Liver (tissue), 8 donors: ENCODE measurements at regions not wholly inside any gene's neighbourhood (a gene's known extent, or its start where the extent isn't known, plus 50 kb on each side); places are given as distances from the start of the nearest gene placed in this dataset.

Experiments
- DNase-seq: peaks from one replicate; pipeline ENCODE4 v3.0.0-alpha.2; 2017; ENCODE audit warnings: low spot score
- H3K27ac ChIP-seq, 2 donors: one replicate each; pipeline ENCODE4 v1.7.0; 2013; ENCODE audit warnings: inconsistent platforms in 2 of 2, low read length in 2 of 2, control low read depth in 1 of 2, low read depth in 1 of 2, mild to moderate bottlenecking in 1 of 2
- H3K27me3 ChIP-seq, 4 donors: one replicate each; pipeline versions ENCODE4 v1.6.1 to v1.7.0; 2013; ENCODE audit warnings: low read length in 3 of 4, inconsistent platforms in 1 of 4, mild to moderate bottlenecking in 1 of 4, moderate library complexity in 1 of 4; ENCODE audit not compliant: control insufficient read depth in 4 of 4, insufficient read depth in 4 of 4
- H3K36me3 ChIP-seq, 4 donors: one replicate each; pipeline versions ENCODE4 v1.6.1 to v1.7.0; 2013; ENCODE audit warnings: low read length in 3 of 4, mild to moderate bottlenecking in 3 of 4, low read depth in 1 of 4, moderate library complexity in 1 of 4; ENCODE audit not compliant: control insufficient read depth in 4 of 4, insufficient read depth in 3 of 4
- H3K4me1 ChIP-seq, 4 donors: one replicate each; pipeline versions ENCODE4 v1.6.1 to v1.7.0; 2013; ENCODE audit warnings: low read length in 3 of 4, mild to moderate bottlenecking in 3 of 4, moderate library complexity in 1 of 4; ENCODE audit not compliant: control insufficient read depth in 4 of 4, insufficient read depth in 4 of 4
- H3K4me3 ChIP-seq, 3 donors: one replicate each; pipeline versions ENCODE4 v1.6.1 to v1.7.0; 2013; ENCODE audit warnings: low read length in 3 of 3, control low read depth in 1 of 3, low read depth in 1 of 3, mild to moderate bottlenecking in 1 of 3
- H3K9ac ChIP-seq, 2 donors: one replicate each; pipeline ENCODE4 v1.7.0; 2013; ENCODE audit warnings: low read length in 2 of 2, mild to moderate bottlenecking in 2 of 2, moderate library complexity in 2 of 2, control low read depth in 1 of 2, low read depth in 1 of 2
- H3K9me3 ChIP-seq, 4 donors: one replicate each; pipeline versions ENCODE4 v1.6.1 to v1.7.0; 2013; ENCODE audit warnings: low read length in 3 of 4; ENCODE audit not compliant: control insufficient read depth in 4 of 4
- ATF3 ChIP-seq: IDR thresholded peaks from 2 replicates; pipeline ENCODE4 v1.6.1; 2016; ENCODE audit warnings: antibody characterized with exemption
- CTCF ChIP-seq: fragments of 150-350 bp; IDR thresholded peaks from 2 replicates; pipeline ENCODE4 v1.5.1; 2017; ENCODE audit warnings: improper control_type of control experiment, low read depth, low read length; ENCODE audit not compliant: missing input control
- FOXA2 ChIP-seq: IDR thresholded peaks from 2 replicates; pipeline ENCODE4 v1.6.1; 2016; ENCODE audit warnings: antibody characterized with exemption
- GABPA ChIP-seq, 2 donors: IDR thresholded peaks in 1 of 2; conservative IDR thresholded peaks in 1 of 2; 2 replicates each; pipeline ENCODE4 v1.6.1; 2016; ENCODE audit warnings: antibody characterized with exemption in 2 of 2, mild to moderate bottlenecking in 1 of 2, moderate library complexity in 1 of 2
- HNF4A ChIP-seq, 2 donors: conservative IDR thresholded peaks; 2 replicates each; pipeline ENCODE4 v1.6.1; 2016; ENCODE audit warnings: antibody characterized with exemption in 2 of 2, mild to moderate bottlenecking in 2 of 2
- JUND ChIP-seq, 2 donors: IDR thresholded peaks; 2 replicates each; pipeline ENCODE4 v1.6.1; 2016; ENCODE audit warnings: antibody characterized with exemption in 2 of 2
- MAX ChIP-seq: IDR thresholded peaks from 2 replicates; pipeline ENCODE4 v1.6.1; 2016; ENCODE audit warnings: antibody characterized with exemption
- NR2F2 ChIP-seq: IDR thresholded peaks from 2 replicates; pipeline ENCODE4 v1.6.1; 2016; ENCODE audit warnings: antibody characterized with exemption
- RAD21 ChIP-seq, 2 donors: IDR thresholded peaks; 2 replicates each; pipeline ENCODE4 v1.6.1; 2016; ENCODE audit warnings: antibody characterized with exemption in 2 of 2, mild to moderate bottlenecking in 2 of 2
- REST ChIP-seq: IDR thresholded peaks from 2 replicates; pipeline ENCODE4 v1.6.1; 2016; ENCODE audit warnings: antibody characterized with exemption, mild to moderate bottlenecking
- SP1 ChIP-seq: IDR thresholded peaks from 2 replicates; pipeline ENCODE4 v1.6.1; 2018; ENCODE audit warnings: antibody characterized with exemption, mild to moderate bottlenecking
- TAF1 ChIP-seq: conservative IDR thresholded peaks from 2 replicates; pipeline ENCODE4 v1.6.1; 2016; ENCODE audit warnings: antibody characterized with exemption, mild to moderate bottlenecking
- WGBS: extraction: QIAGEN DNeasy Blood & Tissue Kit; methylation state at CpG from one replicate; pipeline ENCODE4 v1.1.7; 2013; 5-methylcytosine and 5-hydroxymethylcytosine counted together
- donor health status: healthy.
- donor health status: healthy.
- donor health status: healthy.
- donor health status: healthy.
- donor health status: healthy.

- DNase-seq, result no peak
- no peaks in the 10 kb centered on the region for H3K4me1 ChIP-seq
- no peak overlapping the region for H3K4me3 ChIP-seq
- no peak for TF ChIP-seq JUND (IDR thresholded peaks at IDR 0.05)
- no peak for TF ChIP-seq NR2F2
- TF ChIP-seq CTCF, result no peak
- no peak for TF ChIP-seq MAX
- no peak for TF ChIP-seq HNF4A (conservative IDR thresholded peaks at IDR 0.05)
- H3K27ac ChIP-seq, result no peak overlapping the region
- WGBS, result 63% methylated on average over 3 of the region's 3 CpGs
- no peaks in the 10 kb centered on the region for H3K36me3 ChIP-seq
- no peak overlapping the region for H3K9ac ChIP-seq
- no peaks in the 10 kb centered on the region for H3K27me3 ChIP-seq
- no peaks in the 10 kb centered on the region for H3K9me3 ChIP-seq
Observed at GRCh38 chr11:105524286-105524685, 85.6 kb upstream of the GRIA4 start.

- Histone ChIP-seq H3K27ac (no peak overlapping the region), H3K9me3 (no peaks in the 10 kb centered on the region), H3K36me3 (no peaks in the 10 kb centered on the region), H3K27me3 (no peaks in the 10 kb centered on the region), H3K9ac (no peak overlapping the region), H3K4me1 (no peaks in the 10 kb centered on the region), H3K4me3 (no peak overlapping the region)
- DNase-seq, result no peak
- 75% methylated on average over 4 of the region's 4 CpGs for WGBS
- no peak for TF ChIP-seq RAD21 (IDR thresholded peaks at IDR 0.05)
- TF ChIP-seq MAX, result no peak
- TF ChIP-seq ATF3, result no peak
- TF ChIP-seq FOXA2, result no peak
- no peak for TF ChIP-seq GABPA (IDR thresholded peaks at IDR 0.05 in 1 of 2, conservative IDR thresholded peaks at IDR 0.05 in 1 of 2)
Observed at GRCh38 chr11:105520706-105521345, 89.0 kb upstream of the GRIA4 start.

GRCh38 chr11:105507496-105508254 lies 102.2 kb upstream of the GRIA4 start:
- Histone ChIP-seq H3K9ac (no peak overlapping the region), H3K4me1 (no peaks in the 10 kb centered on the region), H3K4me3 (no peak overlapping the region), H3K27ac (no peak overlapping the region), H3K9me3 (no peaks in the 10 kb centered on the region), H3K36me3 (no peaks in the 10 kb centered on the region), H3K27me3 (no peaks in the 10 kb centered on the region)
- TF ChIP-seq NR2F2 (no peak), SP1 (no peak), TAF1 (no peak), MAX (no peak), ATF3 (no peak), RAD21 (IDR thresholded peaks at IDR 0.05) (no peak), REST (no peak)
- WGBS, result 65% methylated on average over 5 of the region's 5 CpGs
- DNase-seq, result no peak
